Gastrocnemius medialis (tissue), 4 donors: ENCODE measurements at regions not wholly inside any gene's neighbourhood (a gene's known extent, or its start where the extent isn't known, plus 50 kb on each side); places are given as distances from the start of the nearest gene placed in this dataset.

Source experiments
- ATAC-seq, 2 donors: fragments of 150-250 bp; one replicate each; pipeline ENCODE4 v1.9.1; 2016
- DNase-seq, 2 donors: peaks; one replicate each; pipeline ENCODE4 v3.0.0-alpha.2; 2019
- H3K27ac ChIP-seq, 4 donors: fragments of 200-600 bp; sonication (generic); 1 replicate in 1 of 4; 2 replicates in 3 of 4; pipeline ENCODE4 v1.5.1; 2016 to 2018; ENCODE audit warnings: mild to moderate bottlenecking in 2 of 4, moderate library complexity in 1 of 4
- H3K27me3 ChIP-seq, 3 donors: fragments of 200-600 bp; sonication (generic) in 2 of 3; 1 replicate in 1 of 3; 2 replicates in 2 of 3; pipeline versions ENCODE4 v1.5.1 to v1.6.0; 2016 to 2019; ENCODE audit warnings: mild to moderate bottlenecking in 1 of 3, moderate library complexity in 1 of 3
- H3K36me3 ChIP-seq, 2 donors: fragments of 200-600 bp; sonication (generic) in 1 of 2; one replicate each; pipeline ENCODE4 v1.5.1; 2017 to 2018
- H3K4me1 ChIP-seq, 2 donors: fragments of 200-600 bp; sonication (generic) in 1 of 2; one replicate each; pipeline ENCODE4 v1.5.1; 2016 to 2017; ENCODE audit warnings: mild to moderate bottlenecking in 2 of 2
- H3K4me3 ChIP-seq, 4 donors: fragments of 200-600 bp; sonication (generic) in 3 of 4; 1 replicate in 1 of 4; 2 replicates in 3 of 4; pipeline ENCODE4 v1.5.1; 2016 to 2019; ENCODE audit warnings: mild to moderate bottlenecking in 2 of 4
- H3K9me3 ChIP-seq, 3 donors: fragments of 200-600 bp; sonication (generic) in 2 of 3; 1 replicate in 1 of 3; 2 replicates in 2 of 3; pipeline ENCODE4 v1.5.1; 2016 to 2019
- CTCF ChIP-seq, 5 experiments: fragments of 450-650 bp in 3 of 5; fragments of 200-600 bp in 2 of 5; sonication (generic) in 2 of 5; IDR thresholded peaks in 4 of 5; conservative IDR thresholded peaks in 1 of 5; 1 replicate in 4 of 5; 2 replicates in 1 of 5; pipeline ENCODE4 v1.5.1; 2016 to 2019; ENCODE audit warnings: antibody characterized with exemption in 5 of 5, mild to moderate bottlenecking in 3 of 5, moderate library complexity in 3 of 5
- POLR2A ChIP-seq, 2 donors: fragments of 450-650 bp; IDR thresholded peaks; one replicate each; pipeline ENCODE4 v1.6.1; 2017; ENCODE audit warnings: antibody characterized with exemption in 2 of 2, mild to moderate bottlenecking in 2 of 2, moderate library complexity in 2 of 2
- in situ Hi-C, 4 donors: fragments of 200-750 bp; cut with MboI; loops; one replicate each; pipeline versions ENCODE4 v1.15.0 to v1.8.0; 2017; ENCODE audit warnings: low sequenced_read_pairs in 4 of 4
- intact Hi-C: fragments of 100-400 bp; cut with DNase I; formaldehyde crosslinking; loops from one replicate; pipeline ENCODE4 v1.15.1; 2023; ENCODE audit warnings: low total_unique reads

GRCh38 chr9:108793573-108793972 is 62.2 kb downstream of the ACTL7B start:
- ATAC-seq (no peak), DNase-seq (no peak)
- intact Hi-C loops, result no loop called here
- Histone ChIP-seq H3K36me3 (no peaks in the 10 kb centered on the region), H3K4me1 (no peaks in the 10 kb centered on the region), H3K9me3 (no peaks in the 10 kb centered on the region), H3K27ac (no peak overlapping the region), H3K4me3 (no peak overlapping the region), H3K27me3 (no peaks in the 10 kb centered on the region)
- in situ Hi-C loops, result no loop called here
- TF ChIP-seq POLR2A (IDR thresholded peaks at IDR 0.05), result no peak
- TF ChIP-seq CTCF (IDR thresholded peaks at IDR 0.05 in 4 of 5, conservative IDR thresholded peaks at IDR 0.05 in 1 of 5), result no peak

DNA sequence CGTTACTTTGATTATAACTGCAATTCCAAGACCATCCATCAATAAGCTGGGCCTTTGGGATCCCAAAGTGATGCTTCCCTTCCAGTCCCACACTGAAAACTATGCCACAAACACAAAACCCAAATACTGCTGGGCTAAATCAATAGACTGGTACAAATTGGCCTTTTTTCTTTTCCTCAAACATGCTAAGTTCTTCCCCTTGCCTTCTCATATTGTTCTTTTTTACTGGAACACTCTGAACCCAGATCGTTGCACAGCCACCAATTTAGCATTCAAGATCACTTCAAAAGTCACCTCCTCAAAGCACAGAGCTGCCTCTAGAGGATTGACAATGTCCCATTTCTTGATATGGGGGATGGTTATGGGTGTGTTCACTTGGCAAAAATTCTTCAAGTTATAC is 66.0 kb downstream of the ACTL7B start:
- ATAC-seq (no peak), DNase-seq (no peak)
- no peaks in the 10 kb centered on the region for H3K27me3 ChIP-seq
- intact Hi-C loops, result no loop called here
- H3K4me3 ChIP-seq, result no peak overlapping the region
- in situ Hi-C loops, result no loop called here
- TF ChIP-seq POLR2A (IDR thresholded peaks at IDR 0.05), result no peak
- no peak for TF ChIP-seq CTCF (IDR thresholded peaks at IDR 0.05 in 4 of 5, conservative IDR thresholded peaks at IDR 0.05 in 1 of 5)
- peaks cover 0 to 7% of the 10 kb centered on the region in 2 donors for H3K4me1 ChIP-seq
- H3K27ac ChIP-seq, result no peak overlapping the region
- no peaks in the 10 kb centered on the region for H3K36me3 ChIP-seq
- H3K9me3 ChIP-seq, result no peaks in the 10 kb centered on the region

GRCh38 chr9:108787690-108788048 is 68.1 kb downstream of the ACTL7B start:
- intact Hi-C loops (no loop called here), in situ Hi-C loops (no loop called here)
- TF ChIP-seq POLR2A (IDR thresholded peaks at IDR 0.05) (no peak), CTCF (IDR thresholded peaks at IDR 0.05 in 4 of 5, conservative IDR thresholded peaks at IDR 0.05 in 1 of 5) (no peak)
- Histone ChIP-seq H3K27ac (no peak overlapping the region), H3K9me3 (no peaks in the 10 kb centered on the region), H3K4me3 (no peak overlapping the region), H3K4me1 (peaks cover 8 to 27% of the 10 kb centered on the region in 2 donors), H3K36me3 (no peaks in the 10 kb centered on the region), H3K27me3 (no peaks in the 10 kb centered on the region)
- no peak for ATAC-seq
- no peak for DNase-seq

GRCh38 chr9:108786901-108787689 is 68.7 kb downstream of the ACTL7B start:
- DNase-seq, result no peak
- intact Hi-C loops (no loop called here), in situ Hi-C loops (no loop called here)
- TF ChIP-seq CTCF (IDR thresholded peaks at IDR 0.05 in 4 of 5, conservative IDR thresholded peaks at IDR 0.05 in 1 of 5) (no peak), POLR2A (IDR thresholded peaks at IDR 0.05) (no peak)
- Histone ChIP-seq H3K27me3 (no peaks in the 10 kb centered on the region), H3K27ac (no peak overlapping the region), H3K4me1 (peaks cover 10 to 29% of the 10 kb centered on the region in 2 donors), H3K36me3 (no peaks in the 10 kb centered on the region), H3K4me3 (no peak overlapping the region), H3K9me3 (no peaks in the 10 kb centered on the region)
- ATAC-seq, result no peak

- TF ChIP-seq POLR2A (IDR thresholded peaks at IDR 0.05), result no peak
- TF ChIP-seq CTCF (IDR thresholded peaks at IDR 0.05 in 4 of 5, conservative IDR thresholded peaks at IDR 0.05 in 1 of 5), result no peak
- ATAC-seq (no peak), DNase-seq (no peak)
- H3K27me3 ChIP-seq, result no peaks in the 10 kb centered on the region
- H3K27ac ChIP-seq, result no peak overlapping the region
- H3K4me1 ChIP-seq, result peaks cover 10 to 29% of the 10 kb centered on the region in 2 donors
- intact Hi-C loops, result no loop called here
- no peaks in the 10 kb centered on the region for H3K36me3 ChIP-seq
- H3K9me3 ChIP-seq, result no peaks in the 10 kb centered on the region
- in situ Hi-C loops, result no loop called here
- no peak overlapping the region for H3K4me3 ChIP-seq
Measured at GRCh38 chr9:108786322-108786721, 69.5 kb downstream of the ACTL7B start.
